GM19025 (cell line): ENCODE measurements at regions not wholly inside any gene's neighbourhood (a gene's known extent, or its start where the extent isn't known, plus 50 kb on each side); places are given as distances from the start of the nearest gene placed in this dataset.

Source experiments
- ATAC-seq: cut with Tn5 transposase; IDR thresholded peaks from one replicate; pipeline ENCODE4 v1.9.1; 2021; ENCODE audit warnings: mild to moderate bottlenecking, low read depth, moderate library complexity; ENCODE audit not compliant: unreplicated experiment

GRCh38 chr1:25042331-25043227, 112.5 kb upstream of the RUNX3 start:
- ATAC-seq: no peak

- ATAC-seq: no peak
Observed at GRCh38 chr1:25041916-25042315, 111.8 kb upstream of the RUNX3 start.

- no peak for ATAC-seq
Observed at GRCh38 chr1:25040122-25040685, 110.1 kb upstream of the RUNX3 start.

- ATAC-seq: no peak
Observed at GRCh38 chr1:25039229-25039628, 109.2 kb upstream of the RUNX3 start.

GRCh38 chr1:25038699-25039098, 108.6 kb upstream of the RUNX3 start:
- no peak for ATAC-seq

- no peak for ATAC-seq
Observed at GRCh38 chr1:25037174-25038074, 107.3 kb upstream of the RUNX3 start.

- no peak for ATAC-seq
Observed at GRCh38 chr1:25036117-25036546, 106.1 kb upstream of the RUNX3 start.

GRCh38 chr1:25035523-25036116, 105.5 kb upstream of the RUNX3 start:
- no peak for ATAC-seq

GRCh38 chr1:25034736-25035522, 104.9 kb upstream of the RUNX3 start:
- no peak for ATAC-seq

- no peak for ATAC-seq
Observed at GRCh38 chr1:25033828-25034705, 104.0 kb upstream of the RUNX3 start.

- no peak for ATAC-seq
Observed at GRCh38 chr1:25033030-25033827, 103.2 kb upstream of the RUNX3 start.

GRCh38 chr1:25031966-25032667, 102.0 kb upstream of the RUNX3 start:
- peak; percentile 36 for ATAC-seq

GRCh38 chr1:25031601-25031965, 101.5 kb upstream of the RUNX3 start:
- ATAC-seq: peak; percentile 10

GRCh38 chr1:25030674-25031589, 100.9 kb upstream of the RUNX3 start:
- peak; percentile 36 for ATAC-seq

GRCh38 chr1:25030012-25030411, 99.9 kb upstream of the RUNX3 start:
- ATAC-seq: no peak

GRCh38 chr1:25028907-25029599, 99.0 kb upstream of the RUNX3 start:
- no peak for ATAC-seq
